ENCODE measurements at regions not wholly inside any gene's neighbourhood (a gene's known extent, or its start where the extent isn't known, plus 50 kb on each side); places are given as distances from the start of the nearest gene placed in this dataset.
A peak's percentile ranks its signal among the peaks of the same experiment; 100 is the strongest.
"Not testable (repeated sequence)": the region's sequence is repeated elsewhere in the genome, so short reads cannot be mapped to it uniquely, and the experiment has no call there.

DNA sequence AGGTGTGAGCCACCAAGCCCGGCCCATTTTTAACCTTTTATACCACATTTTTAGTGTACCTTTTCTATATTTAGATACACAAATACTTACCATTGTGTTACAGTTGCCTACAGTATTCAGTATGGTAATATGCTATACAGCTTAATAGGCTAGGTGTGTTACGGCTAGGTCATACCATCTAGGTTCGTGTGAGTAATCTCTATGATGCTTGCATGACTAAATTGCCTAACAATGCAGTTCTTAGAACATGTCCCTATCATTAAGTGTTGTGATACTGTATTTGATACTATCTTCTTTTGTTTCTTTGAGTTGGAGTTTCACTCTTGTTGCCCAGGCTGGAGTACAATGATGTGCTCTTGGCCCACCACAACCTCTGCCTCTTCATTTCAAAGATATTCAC lies 387.7 kb upstream of the SASH1 start:
- DNase-seq (ENCODE audit: extremely low read depth, low read depth) = no peak

GRCh38 chr6:147958683-147959082 lies 384.0 kb upstream of the SASH1 start:
- DNase-seq (ENCODE audit: extremely low read depth, low read depth) = no peak

DNA sequence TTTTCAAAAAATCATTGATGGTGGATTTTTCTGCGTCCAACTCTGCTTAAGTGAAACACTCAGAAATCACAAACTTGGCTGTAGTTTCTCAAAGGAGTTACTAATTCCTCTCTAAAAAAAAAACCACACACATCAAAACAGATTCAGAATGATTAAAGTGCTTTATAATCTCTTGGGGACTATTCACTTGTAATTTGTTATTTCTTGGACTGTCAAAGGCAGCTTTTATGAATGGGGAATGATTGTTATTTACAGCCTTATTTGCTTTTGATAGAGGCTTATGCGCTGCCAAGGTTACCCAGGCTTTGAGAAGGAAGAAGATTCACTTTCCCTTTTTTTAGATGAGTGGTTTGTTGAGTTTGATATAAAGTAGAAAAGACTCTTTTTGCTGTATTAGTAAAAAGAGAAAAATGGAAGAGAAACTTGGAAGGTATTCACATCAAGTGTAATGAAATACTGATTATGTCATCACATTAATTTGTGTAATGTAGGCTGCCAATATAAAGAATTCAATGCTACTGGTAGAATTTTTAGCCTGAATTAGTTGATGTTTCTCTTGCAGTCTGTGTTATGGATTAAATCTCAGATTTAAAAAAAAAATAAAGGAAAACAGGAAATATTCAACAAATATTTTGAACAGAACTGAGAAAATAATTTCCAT lies 381.0 kb upstream of the SASH1 start:
- DNase-seq (ENCODE audit: extremely low read depth, low read depth) = no peak

DNA sequence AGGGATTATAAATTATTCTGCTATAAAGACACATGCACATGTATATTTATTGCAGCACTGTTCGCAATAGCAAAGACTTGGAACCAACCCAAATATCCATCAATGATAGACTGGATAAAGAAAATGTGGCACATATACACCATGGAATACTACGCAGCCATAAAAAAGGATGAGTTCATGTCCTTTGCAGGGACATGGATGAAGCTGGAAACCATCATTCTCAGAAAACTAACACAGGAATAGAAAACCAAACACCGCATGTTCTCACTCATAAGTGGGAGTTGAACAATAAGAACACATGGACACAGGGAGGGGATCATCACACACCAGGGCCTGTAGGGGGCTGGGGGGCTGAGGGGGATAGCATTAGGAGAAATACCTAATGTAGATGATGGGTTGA lies 377.2 kb upstream of the SASH1 start:
- not testable (repeated sequence) for DNase-seq (ENCODE audit: extremely low read depth, low read depth)

DNA sequence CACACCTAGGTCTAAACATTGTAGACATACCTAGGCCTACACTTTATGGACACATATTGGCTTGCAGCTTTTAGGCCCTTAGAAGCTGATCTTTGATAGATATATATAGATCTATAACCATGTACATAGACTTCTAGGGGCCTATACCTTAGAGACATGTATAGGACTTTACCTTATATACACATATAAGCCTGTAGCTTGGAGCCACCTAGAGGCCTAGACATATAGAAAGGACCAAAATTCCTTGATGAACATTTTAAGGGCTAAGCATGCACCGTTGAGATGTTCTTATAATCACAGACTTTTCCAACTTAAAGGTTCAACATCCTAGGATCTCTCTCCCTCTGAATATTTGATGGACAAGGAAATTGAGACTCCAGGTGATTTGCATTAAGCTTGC lies 371.7 kb upstream of the SASH1 start:
- DNase-seq (ENCODE audit: extremely low read depth, low read depth) = peak; percentile 5

DNA sequence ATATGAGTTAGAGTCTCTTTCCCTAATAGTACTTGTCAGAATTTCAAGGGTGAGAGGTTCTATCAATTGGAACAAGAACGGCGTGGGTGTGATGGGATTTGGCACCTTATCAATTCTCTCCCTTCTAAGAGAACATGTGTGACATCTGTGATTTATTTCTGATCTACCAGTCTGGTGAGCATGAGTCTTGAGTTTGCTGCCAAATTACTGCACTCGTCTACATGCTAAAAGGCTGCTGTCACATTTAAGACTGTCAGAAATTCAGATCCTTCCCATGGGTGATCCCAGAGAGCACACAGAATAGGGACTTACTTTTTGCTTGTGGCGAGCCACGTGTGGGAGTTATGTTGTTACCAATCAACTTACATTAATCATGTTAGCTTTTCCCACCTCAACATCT lies 370.2 kb upstream of the SASH1 start:
- no peak for DNase-seq (ENCODE audit: extremely low read depth, low read depth)

DNA sequence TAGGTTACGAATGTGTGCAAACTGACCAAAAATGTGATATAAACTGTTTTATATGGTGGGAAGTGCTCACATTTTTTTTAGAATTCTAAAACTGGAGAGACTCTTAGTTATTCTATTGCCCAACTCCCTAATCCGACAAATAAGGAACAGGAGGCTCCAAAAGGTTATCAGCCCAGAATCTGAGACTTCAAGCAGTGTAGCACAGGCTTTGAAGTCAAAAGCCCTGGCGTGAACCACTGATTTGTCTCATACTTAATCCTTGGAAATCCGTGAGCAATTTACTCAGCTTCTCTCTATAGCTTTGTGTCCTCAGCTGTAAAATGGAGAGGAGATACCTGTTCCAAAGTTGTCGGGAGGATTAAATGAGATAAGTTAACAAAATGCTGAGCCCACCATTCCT lies 368.8 kb upstream of the SASH1 start:
- DNase-seq (ENCODE audit: extremely low read depth, low read depth) = no peak

DNA sequence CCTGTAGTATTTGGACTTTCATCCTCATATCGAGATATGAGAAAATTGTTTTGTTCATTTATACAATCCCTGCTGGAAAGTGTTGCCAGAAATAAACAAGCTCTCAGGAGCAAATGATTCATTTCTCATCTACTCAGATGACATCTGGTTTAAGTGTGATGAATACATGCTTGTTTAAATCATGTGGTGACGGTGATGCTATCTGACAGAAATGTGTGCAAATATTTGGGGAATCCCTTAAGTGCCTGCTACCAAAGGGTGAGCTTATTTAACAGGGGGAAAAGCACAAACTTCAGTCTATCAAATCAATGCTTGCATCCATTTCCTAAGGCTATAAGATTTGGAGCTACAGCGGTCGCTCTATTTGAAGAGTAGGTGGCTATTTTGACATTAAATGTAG lies 368.3 kb upstream of the SASH1 start:
- DNase-seq (ENCODE audit: extremely low read depth, low read depth) = peak; percentile 34

- DNase-seq (ENCODE audit: extremely low read depth, low read depth) = no peak
Measured at GRCh38 chr6:147977851-147978465, 364.7 kb upstream of the SASH1 start.

DNA sequence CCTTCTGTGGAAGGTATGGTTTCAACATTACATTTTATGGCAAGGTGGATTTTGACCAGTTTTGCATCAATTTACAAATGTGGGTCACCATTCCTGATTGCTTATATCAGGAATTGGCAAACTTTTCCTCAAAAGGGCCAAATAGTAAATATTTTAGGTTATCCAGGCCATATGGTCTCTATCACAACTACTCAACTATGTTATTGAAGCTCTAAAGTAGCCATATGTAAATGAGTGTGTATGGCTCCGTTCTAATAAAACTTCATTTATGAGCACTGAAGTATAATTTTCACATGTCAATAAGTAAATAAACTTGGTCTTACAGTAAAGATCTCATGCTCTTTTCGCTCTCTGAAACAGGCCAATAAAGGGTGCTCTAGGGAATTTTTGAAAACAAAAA lies 362.7 kb upstream of the SASH1 start:
- DNase-seq (ENCODE audit: extremely low read depth, low read depth) = no peak

DNA sequence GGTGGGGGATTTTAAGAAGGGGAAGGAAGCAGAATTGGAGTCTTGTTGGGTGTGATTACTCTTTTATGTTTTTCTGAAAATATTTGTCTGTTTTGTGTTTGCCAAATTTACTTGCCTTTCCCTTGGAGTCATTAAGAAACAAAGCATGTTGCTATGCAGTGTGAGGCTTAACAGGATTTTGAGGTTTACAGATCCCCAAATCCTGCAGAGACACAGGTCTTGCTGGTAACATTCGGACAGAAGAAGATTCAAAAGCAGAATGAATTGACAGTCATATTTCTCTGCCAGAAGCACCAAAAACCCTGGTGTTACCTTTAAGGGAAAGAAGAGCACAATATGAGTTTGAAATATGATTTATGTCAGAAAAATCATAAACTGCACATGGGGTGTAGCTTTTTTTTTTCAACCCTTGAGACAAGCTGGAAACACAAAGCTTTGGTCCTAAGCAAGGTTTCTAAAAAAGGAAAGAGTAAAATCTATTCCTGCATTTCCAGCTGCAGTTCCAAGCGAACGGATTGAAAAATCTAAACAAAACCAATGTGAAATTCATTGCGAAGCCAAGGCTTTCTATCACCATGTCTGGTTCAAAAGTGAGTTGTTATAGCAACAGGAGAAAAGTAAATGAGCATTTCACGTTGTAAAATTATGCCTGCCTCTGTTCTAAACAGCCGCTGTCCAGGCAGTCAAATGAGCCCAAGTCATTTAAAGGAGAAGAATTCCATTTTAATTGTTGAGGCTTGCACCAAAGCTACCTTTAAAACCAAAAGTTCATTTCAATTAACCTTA lies 358.9 kb upstream of the SASH1 start:
- no peak for DNase-seq (ENCODE audit: extremely low read depth, low read depth)

DNA sequence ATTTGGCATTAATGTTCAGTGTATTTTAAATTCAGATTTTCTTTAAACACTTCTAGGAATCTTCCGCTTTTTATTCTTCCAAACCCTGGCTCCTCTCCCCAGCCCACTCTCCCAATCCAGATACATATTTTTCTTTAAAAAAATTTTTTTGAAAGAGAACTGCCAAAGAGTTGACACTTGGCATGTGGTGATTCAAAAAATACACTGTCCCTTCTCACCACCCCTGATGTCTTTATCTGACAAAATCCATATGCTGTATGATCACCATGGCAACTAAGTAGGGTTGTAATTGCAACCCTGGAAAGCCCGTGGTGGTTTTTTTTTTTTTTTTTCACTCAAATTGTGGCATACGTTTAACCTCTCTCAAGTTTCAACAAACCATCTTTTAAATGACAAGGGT lies 355.8 kb upstream of the SASH1 start:
- DNase-seq (ENCODE audit: extremely low read depth, low read depth) = no peak

GRCh38 chr6:147990159-147990558 lies 352.5 kb upstream of the SASH1 start:
- DNase-seq (ENCODE audit: extremely low read depth, low read depth) = no peak

GRCh38 chr6:147991961-147992360 lies 350.7 kb upstream of the SASH1 start:
- no peak for DNase-seq (ENCODE audit: extremely low read depth, low read depth)

- DNase-seq (ENCODE audit: extremely low read depth, low read depth) = no peak
Measured at GRCh38 chr6:147999001-147999540, 343.6 kb upstream of the SASH1 start.

DNA sequence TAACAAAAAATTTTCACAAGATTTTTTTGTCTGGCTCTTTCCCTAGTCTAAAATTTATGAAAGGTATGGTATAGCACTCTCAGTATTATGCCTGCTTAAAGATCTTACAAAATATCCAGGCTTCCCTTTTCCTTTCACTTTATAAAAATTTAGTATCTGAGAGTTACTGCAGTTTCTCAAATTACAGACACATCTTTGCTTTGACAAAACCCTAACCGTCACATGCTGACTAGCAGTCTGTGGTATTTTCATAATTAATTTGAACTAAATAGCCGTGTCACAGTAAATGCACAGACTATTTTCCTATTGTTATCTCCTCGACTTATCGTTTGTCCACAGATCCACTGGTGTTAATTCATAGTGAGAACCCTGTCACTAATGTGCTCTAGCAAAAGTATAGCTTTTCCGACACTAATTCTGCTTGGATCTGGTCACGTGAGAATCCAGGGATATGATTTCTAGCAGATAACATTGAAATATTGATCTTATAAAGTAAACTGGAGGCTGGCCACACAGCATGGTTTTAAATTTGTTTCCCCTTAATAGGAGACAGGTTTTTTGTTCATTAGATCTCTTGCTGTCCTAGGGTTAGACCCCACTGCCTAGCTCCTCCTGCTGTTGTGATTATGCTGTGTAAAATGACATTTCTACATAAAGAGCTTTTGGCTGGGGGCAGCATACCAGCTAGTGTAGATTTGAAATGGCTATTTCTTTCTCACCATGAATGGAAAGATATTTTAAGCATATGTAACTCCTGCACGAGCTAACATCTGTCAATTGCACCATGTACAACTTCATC lies 340.6 kb upstream of the SASH1 start:
- DNase-seq (ENCODE audit: extremely low read depth, low read depth) = no peak

DNA sequence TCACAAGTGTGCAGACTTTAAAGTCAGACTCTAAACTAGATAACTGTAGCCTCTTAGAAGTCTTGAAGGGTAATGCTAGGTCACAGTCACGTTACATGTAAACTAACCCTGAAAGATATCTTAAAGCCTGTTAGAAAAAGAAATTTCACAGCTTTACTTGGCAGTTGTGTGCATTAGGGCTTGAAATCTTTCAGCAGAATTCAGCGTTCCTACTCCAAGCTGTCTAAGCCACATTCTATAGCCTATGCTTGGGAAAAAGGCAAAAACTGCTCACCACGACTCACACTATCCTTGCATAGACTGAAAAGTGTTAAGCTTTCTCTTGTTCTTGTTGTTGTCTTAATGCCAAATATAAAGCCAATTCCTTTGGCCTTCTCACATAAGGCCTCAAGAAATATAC lies 338.0 kb upstream of the SASH1 start:
- DNase-seq (ENCODE audit: extremely low read depth, low read depth) = no peak

DNA sequence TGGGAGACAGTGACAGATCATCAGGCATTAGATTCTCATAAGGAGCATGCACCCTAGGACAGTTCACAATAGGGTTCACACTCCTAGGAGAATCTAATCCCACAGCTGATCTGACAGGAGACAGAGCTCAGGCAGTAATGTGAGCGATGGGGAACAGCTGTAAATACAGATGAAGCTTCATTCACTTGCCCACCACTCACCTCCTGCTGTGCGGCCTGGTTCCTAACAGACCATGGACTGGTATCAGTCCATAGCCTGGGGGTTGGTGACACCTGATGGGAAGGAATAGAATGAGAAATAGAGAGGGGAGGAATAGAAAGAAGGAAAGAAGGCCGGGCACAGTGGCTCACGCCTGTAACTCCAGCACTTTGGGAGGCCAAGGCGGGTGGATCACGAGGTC lies 336.8 kb upstream of the SASH1 start:
- DNase-seq (ENCODE audit: extremely low read depth, low read depth) = no peak

- not testable (repeated sequence) for DNase-seq (ENCODE audit: extremely low read depth, low read depth)
Measured at GRCh38 chr6:148010516-148010915, 332.1 kb upstream of the SASH1 start.

GRCh38 chr6:148016013-148016412 lies 326.6 kb upstream of the SASH1 start:
- no peak for DNase-seq (ENCODE audit: extremely low read depth, low read depth)

DNA sequence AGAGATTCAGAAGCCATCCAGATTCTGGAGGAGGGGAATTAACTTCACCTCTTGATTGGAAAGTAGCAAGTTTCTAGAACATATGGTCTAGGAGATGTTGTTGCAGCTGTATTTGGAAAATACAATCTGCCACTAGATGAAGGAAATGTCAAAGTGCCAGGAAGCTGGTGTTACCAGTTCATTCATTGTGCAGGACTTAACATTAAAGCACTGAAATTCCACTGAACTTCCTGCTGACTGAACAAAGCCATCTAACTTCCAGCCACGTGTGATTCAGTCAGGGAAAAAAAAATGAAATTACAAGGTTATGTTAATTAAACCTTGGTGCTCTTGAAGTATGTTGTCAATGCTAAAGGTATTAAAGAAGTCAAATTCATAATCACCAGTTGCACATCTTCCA lies 321.5 kb upstream of the SASH1 start:
- no peak for DNase-seq (ENCODE audit: extremely low read depth, low read depth)
